RWPE1 (cell line): ENCODE measurements at regions not wholly inside any gene's neighbourhood (a gene's known extent, or its start where the extent isn't known, plus 50 kb on each side); places are given as distances from the start of the nearest gene placed in this dataset.
A peak's percentile ranks its signal among the peaks of the same experiment; 100 is the strongest.

Experiments
- CTCF ChIA-PET: fragments of 350-600 bp; sonication (Branson Sonifier 250); formaldehyde crosslinking; extraction: SDS; loops from one replicate; lab custom pipeline; 2021; lab: Yijun Ruan, JAX
- POLR2A ChIA-PET: fragments of 400-600 bp; formaldehyde crosslinking; extraction: SDS; loops from one replicate; lab custom pipeline; 2020; ENCODE audit warnings: antibody characterized with exemption; ENCODE audit not compliant: low non-redundant PET; lab: Yijun Ruan, JAX
- DNase-seq: peaks from one replicate; pipeline ENCODE4 v3.0.0; 2012; ENCODE audit warnings: low spot score
- H3K27ac ChIP-seq: fragments of 450-650 bp; 2 replicates; pipeline ENCODE4 v1.5.1; 2017
- TF ChIP-seq, protein P1 (sequence below): fragments of 450-650 bp; conservative IDR thresholded peaks from 2 replicates; pipeline ENCODE4 v1.5.1; 2017; ENCODE audit warnings: low read depth, mild to moderate bottlenecking

DNA sequence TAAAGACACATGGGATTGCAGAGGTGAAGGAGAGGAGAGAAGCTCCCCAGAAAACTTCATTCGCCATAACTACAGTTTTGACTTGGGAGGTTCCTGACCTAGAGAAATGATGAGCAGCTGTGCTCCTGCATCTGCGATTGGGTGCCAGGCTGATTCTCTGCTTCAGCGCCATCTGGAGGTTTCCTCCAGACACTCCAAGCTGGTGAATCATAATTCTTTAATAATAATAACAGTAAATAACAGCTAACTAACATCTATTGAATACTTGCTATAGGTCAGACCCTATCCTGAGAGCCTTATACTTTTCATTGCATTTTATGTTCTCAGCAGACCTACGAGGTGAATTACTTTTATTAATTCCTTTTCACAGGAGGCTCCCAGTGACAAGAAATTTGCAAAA, 575.8 kb downstream of the TOX3 start:
- POLR2A ChIA-PET = no interaction called here
- TF ChIP-seq, protein P1, sequence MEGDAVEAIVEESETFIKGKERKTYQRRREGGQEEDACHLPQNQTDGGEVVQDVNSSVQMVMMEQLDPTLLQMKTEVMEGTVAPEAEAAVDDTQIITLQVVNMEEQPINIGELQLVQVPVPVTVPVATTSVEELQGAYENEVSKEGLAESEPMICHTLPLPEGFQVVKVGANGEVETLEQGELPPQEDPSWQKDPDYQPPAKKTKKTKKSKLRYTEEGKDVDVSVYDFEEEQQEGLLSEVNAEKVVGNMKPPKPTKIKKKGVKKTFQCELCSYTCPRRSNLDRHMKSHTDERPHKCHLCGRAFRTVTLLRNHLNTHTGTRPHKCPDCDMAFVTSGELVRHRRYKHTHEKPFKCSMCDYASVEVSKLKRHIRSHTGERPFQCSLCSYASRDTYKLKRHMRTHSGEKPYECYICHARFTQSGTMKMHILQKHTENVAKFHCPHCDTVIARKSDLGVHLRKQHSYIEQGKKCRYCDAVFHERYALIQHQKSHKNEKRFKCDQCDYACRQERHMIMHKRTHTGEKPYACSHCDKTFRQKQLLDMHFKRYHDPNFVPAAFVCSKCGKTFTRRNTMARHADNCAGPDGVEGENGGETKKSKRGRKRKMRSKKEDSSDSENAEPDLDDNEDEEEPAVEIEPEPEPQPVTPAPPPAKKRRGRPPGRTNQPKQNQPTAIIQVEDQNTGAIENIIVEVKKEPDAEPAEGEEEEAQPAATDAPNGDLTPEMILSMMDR = no peak
- H3K27ac ChIP-seq = no peak overlapping the region
- peak; percentile 24 for DNase-seq
- CTCF ChIA-PET = interaction anchor here (0.7 to 1.1 kb wide), 2 partner anchors 9 to 72 kb away, joined by 3 to 4 read pairs; no protein-coding TSS in a partner anchor

DNA sequence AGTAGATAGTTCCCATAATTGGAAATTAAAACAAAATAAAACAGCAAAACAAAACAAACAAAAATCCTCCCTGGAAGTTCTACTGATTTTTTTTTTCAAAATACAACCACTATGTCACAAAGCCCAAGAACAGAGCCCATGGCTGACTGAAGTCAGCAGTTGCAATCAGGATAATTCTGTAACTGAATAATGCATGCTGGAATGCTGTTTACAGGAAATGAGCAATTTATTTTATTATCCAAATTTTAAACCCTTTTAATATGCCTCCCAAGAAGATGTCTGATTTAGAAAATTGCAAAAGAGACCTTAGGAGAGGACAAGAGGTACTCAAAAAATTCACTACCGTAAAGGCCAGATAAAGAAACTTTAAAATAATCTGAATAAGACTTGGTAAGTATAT, 578.2 kb downstream of the TOX3 start:
- no peak for DNase-seq
- CTCF ChIA-PET = interaction anchor here (0.7 kb wide), 1 partner anchor 200 kb away, joined by 4 read pairs; no protein-coding TSS in a partner anchor
- POLR2A ChIA-PET = no interaction called here
- H3K27ac ChIP-seq = no peak overlapping the region
- TF ChIP-seq, protein P1 = no peak

DNA sequence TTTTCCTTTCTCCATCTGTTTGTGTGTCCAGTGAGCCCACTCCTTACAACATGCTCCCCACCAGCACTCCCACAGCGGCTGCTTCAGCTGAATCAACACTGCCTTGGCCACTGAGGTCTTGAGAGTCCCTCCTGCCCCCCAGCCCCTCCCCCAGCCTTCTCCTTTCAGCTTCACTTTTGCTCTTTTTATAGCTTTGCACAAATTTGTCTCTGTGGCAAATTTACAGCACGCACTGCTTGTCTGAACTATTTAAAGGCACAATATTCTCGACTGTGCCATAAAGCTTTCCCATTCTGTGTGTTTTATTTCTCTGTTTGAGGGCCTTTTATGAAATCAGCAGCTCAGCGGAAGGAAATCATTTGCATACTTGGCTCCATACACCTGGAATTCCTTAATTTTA, 579.3 kb downstream of the TOX3 start:
- DNase-seq = no peak
- POLR2A ChIA-PET = no interaction called here
- TF ChIP-seq, protein P1 = no peak
- H3K27ac ChIP-seq = no peak overlapping the region
- CTCF ChIA-PET = no interaction called here

DNA sequence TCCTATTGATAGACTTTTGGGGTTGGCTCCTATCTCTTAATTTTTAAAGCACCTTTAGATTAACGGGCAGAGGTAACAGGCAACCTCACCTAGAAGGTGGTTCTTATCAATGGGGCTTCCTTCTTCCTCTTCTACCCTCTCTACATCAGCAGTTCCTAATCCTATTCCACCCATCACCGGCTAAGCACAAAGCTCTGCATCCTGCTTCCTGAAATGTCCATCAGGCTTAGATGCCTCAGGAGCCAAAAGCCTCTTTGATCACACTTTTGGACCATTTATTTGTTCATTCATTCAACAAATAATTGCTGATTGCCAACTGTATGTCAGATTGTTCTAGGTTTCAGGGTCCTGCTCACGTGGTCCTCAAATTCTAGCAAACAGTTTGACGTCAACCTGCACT, 586.0 kb downstream of the TOX3 start:
- TF ChIP-seq, protein P1 = no peak
- ChIA-PET POLR2A (no interaction called here), CTCF (interaction anchor here (0.6 kb wide), 1 partner anchor 120 kb away, joined by 4 read pairs; no protein-coding TSS in a partner anchor)
- DNase-seq = no peak
- no peak overlapping the region for H3K27ac ChIP-seq

DNA sequence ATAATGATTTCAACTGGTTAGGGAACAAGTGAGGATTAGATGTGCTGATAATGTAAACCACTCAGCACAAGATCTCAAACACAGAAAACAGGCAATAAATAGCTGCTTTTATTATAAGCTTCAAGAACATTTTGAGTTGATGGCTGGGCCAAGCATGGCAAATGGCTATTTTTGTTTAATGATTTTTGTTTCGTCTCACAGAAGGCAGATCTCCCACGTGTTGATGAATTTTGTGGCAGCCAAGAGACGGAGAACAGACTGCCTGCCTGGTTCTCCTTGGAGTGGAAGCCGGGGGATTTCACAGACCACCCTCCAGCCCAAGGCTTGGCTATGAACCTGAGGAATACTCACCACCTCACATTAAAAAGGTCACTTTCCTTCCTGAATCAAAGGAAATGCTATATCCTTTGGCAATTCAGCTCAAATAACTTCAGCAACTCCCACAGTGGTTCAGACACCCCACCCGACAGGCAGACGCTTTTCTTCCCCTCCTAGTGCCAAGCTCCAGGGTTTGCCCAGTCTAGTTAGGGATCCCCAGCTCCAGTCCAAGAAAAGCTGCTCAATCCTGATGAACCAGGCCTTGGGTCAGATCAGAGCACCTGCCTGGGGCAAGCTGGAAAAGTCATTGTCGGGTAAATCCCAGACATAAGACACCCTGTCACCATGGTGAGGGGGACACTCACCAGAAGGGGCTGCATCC, 593.5 kb downstream of the TOX3 start:
- H3K27ac ChIP-seq = no peak overlapping the region
- no peak for DNase-seq
- POLR2A ChIA-PET = no interaction called here
- TF ChIP-seq, protein P1 = no peak
- CTCF ChIA-PET = interaction anchor here (0.6 kb wide), 1 partner anchor 755 kb away, joined by 5 read pairs; no protein-coding TSS in a partner anchor

DNA sequence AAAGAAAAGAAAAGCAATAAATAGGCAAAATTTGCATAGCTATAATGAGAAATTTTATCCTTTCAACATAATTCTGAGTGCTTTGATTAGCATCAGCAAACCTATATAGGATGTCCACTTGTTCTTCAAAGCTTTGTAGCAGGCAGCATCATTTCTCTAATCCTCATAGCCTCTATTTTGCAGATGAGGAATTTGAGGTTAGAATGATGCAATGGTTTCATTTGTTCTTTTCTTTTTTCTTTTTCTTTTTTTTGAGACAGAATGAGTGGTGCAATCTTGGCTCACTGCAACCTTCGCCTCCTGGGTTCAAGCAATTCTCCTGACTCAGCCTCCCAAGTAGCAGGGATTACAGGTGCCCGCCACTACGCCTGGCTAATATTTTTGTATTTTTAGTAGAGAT, 594.4 kb downstream of the TOX3 start:
- no peak overlapping the region for H3K27ac ChIP-seq
- CTCF ChIA-PET = interaction anchor here (0.5 to 0.7 kb wide), 2 partner anchors 27 to 478 kb away, joined by 3 to 7 read pairs; no protein-coding TSS in a partner anchor
- POLR2A ChIA-PET = no interaction called here
- TF ChIP-seq, protein P1 = no peak
- no peak for DNase-seq
